Stomach (tissue), 8 donors: ENCODE measurements at regions not wholly inside any gene's neighbourhood (a gene's known extent, or its start where the extent isn't known, plus 50 kb on each side); places are given as distances from the start of the nearest gene placed in this dataset.

Source experiments
- DNase-seq, 2 donors: peaks; one replicate each; pipeline versions ENCODE4 v3.0.0 to v3.0.0-alpha.2; 2013 to 2019
- H3K27ac ChIP-seq, 5 donors: fragments of 200-600 bp in 4 of 5; sonication (generic) in 4 of 5; one replicate each; pipeline ENCODE4 v1.5.1; 2013 to 2019; ENCODE audit warnings: mild to moderate bottlenecking in 1 of 5, moderate library complexity in 1 of 5
- H3K27me3 ChIP-seq, 3 donors: fragments of 200-600 bp; sonication (generic); one replicate each; pipeline ENCODE4 v1.5.1; 2017 to 2019; ENCODE audit warnings: mixed run types in 1 of 3
- H3K36me3 ChIP-seq, 4 donors: fragments of 200-600 bp; sonication (generic); 1 replicate in 3 of 4; 2 replicates in 1 of 4; pipeline ENCODE4 v1.5.1; 2016 to 2019
- H3K4me1 ChIP-seq, 4 donors: fragments of 200-600 bp; sonication (generic); one replicate each; pipeline ENCODE4 v1.5.1; 2016 to 2019
- H3K4me3 ChIP-seq, 4 donors: fragments of 200-600 bp; sonication (generic) in 3 of 4; one replicate each; pipeline ENCODE4 v1.5.1; 2016 to 2019; ENCODE audit warnings: mild to moderate bottlenecking in 1 of 4
- H3K9me3 ChIP-seq, 4 donors: fragments of 200-600 bp; sonication (generic); one replicate each; pipeline ENCODE4 v1.5.1; 2016 to 2019
- CTCF ChIP-seq, 7 experiments: fragments of 450-650 bp in 4 of 7; fragments of 200-600 bp in 3 of 7; sonication (generic) in 3 of 7; IDR thresholded peaks; one replicate each; pipeline ENCODE4 v1.5.1; 2016 to 2019; ENCODE audit warnings: antibody characterized with exemption in 7 of 7, control low read depth in 2 of 7, mild to moderate bottlenecking in 1 of 7
- EP300 ChIP-seq: sonication (generic); formaldehyde crosslinking; IDR thresholded peaks from one replicate; pipeline ENCODE4 v1.6.1; 2017; ENCODE audit warnings: antibody characterized with exemption
- POLR2A ChIP-seq, 4 donors: fragments of 450-650 bp; IDR thresholded peaks; one replicate each; pipeline ENCODE4 v1.6.1; 2016; ENCODE audit warnings: antibody characterized with exemption in 4 of 4, control low read depth in 2 of 4, mild to moderate bottlenecking in 1 of 4, moderate library complexity in 1 of 4
- POLR2AphosphoS5 ChIP-seq, 3 donors: sonication (generic); formaldehyde crosslinking; IDR thresholded peaks; one replicate each; pipeline ENCODE4 v1.6.1; 2016; ENCODE audit warnings: antibody characterized with exemption in 3 of 3
- WGBS, 5 donors: extraction: QIAGEN DNeasy Blood & Tissue Kit in 3 of 5; methylation state at CpG; one replicate each; pipeline versions ENCODE4 v1.1.5 to v1.1.7; 2013 to 2018; 5-methylcytosine and 5-hydroxymethylcytosine counted together
- intact Hi-C: fragments of 100-400 bp; cut with DNase I; formaldehyde crosslinking; loops from one replicate; pipeline ENCODE4 v1.15.1; 2023; ENCODE audit warnings: low total_unique reads
- donor health status: healthy with polysubstance abuse.
- donor health status: Bipolar disorder and iron deficiency.
- donor health status: healthy.

DNA sequence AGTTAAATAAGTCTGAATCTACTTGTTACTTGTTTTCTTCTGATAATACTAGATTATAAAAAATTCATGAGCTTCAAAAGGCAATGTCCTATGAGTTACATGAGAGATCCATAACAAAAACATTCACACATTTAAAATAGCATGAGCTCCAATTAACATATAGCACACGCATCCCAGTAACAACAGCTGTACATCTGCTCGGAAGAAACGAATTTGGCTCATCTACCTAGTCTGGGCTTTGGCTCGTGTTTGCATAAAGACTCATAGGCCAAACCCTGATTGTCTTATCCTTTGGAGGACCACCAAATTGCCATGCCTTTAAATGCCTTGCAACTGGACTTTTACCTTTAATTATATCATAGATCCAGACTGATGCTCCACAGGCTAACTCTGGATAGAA is 259.7 kb upstream of the CHD6 start:
- H3K4me1 ChIP-seq = no peaks in the 10 kb centered on the region
- intact Hi-C loops = no loop called here
- 60 to 79% (median 76%) methylated on average over 4 of the region's 4 CpGs for WGBS, 5 donors
- no peaks in the 10 kb centered on the region for H3K9me3 ChIP-seq
- H3K27ac ChIP-seq = no peak overlapping the region
- TF ChIP-seq POLR2A (IDR thresholded peaks at IDR 0.05) (no peak), CTCF (IDR thresholded peaks at IDR 0.05) (no peak), EP300 (no peak), POLR2AphosphoS5 (IDR thresholded peaks at IDR 0.05) (no peak)
- no peak for DNase-seq
- H3K4me3 ChIP-seq = no peak overlapping the region
- no peaks in the 10 kb centered on the region for H3K27me3 ChIP-seq
- no peaks in the 10 kb centered on the region for H3K36me3 ChIP-seq

DNA sequence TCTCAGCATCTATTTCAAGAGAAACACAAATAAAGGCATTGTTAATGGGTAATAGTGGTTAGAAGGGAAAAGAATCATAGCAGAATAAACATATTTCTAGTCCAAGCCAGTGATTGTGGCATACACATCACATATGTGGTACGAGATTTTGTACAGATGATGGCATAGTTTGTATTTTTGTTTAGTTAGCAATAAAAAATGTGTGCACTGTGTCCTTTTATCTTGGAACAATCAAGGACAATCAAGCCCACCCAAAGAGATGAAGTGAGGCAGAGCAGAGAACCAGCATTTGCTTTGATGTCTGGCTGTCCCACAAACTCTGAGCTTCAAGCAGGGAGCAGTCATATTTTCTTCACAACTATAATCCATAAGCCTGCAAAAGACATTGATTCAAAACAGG is 256.5 kb upstream of the CHD6 start:
- no peak for TF ChIP-seq CTCF (IDR thresholded peaks at IDR 0.05)
- TF ChIP-seq POLR2A (IDR thresholded peaks at IDR 0.05) = no peak
- TF ChIP-seq POLR2AphosphoS5 (IDR thresholded peaks at IDR 0.05) = no peak
- TF ChIP-seq EP300 = no peak
- H3K36me3 ChIP-seq = no peaks in the 10 kb centered on the region
- no peak overlapping the region for H3K4me3 ChIP-seq
- no peaks in the 10 kb centered on the region for H3K4me1 ChIP-seq
- DNase-seq = no peak
- H3K9me3 ChIP-seq = peaks cover 0 to 6% (median 1%) of the 10 kb centered on the region in 4 donors
- 59 to 86% (median 65%) methylated on average over 1 of the region's 1 CpG for WGBS, 5 donors
- intact Hi-C loops = no loop called here
- no peak overlapping the region for H3K27ac ChIP-seq
- H3K27me3 ChIP-seq = no peaks in the 10 kb centered on the region

DNA sequence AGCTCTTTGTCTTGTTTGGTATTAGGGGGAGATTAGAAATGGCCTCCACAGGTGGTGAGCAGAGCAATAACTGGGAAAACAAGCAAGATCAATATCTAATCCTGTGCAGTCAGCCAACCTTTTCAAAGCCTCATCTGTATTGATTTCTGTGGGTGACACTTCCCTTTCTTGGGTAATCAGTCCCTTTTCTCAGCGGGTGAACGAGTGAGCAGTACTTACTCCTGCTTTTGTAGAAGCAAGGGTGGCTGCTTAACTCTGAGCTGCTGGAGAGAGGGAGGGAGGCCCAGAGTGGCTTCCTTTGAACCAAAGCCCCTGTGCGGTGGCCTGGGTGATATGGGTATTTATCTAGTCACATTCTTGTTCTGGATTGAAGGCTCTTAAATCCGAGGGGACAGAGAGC is 254.8 kb upstream of the CHD6 start:
- no peaks in the 10 kb centered on the region for H3K27me3 ChIP-seq
- no peak overlapping the region for H3K27ac ChIP-seq
- no peak for TF ChIP-seq EP300
- no peak for TF ChIP-seq CTCF (IDR thresholded peaks at IDR 0.05)
- no peak for TF ChIP-seq POLR2A (IDR thresholded peaks at IDR 0.05)
- no peak for TF ChIP-seq POLR2AphosphoS5 (IDR thresholded peaks at IDR 0.05)
- intact Hi-C loops = no loop called here
- no peak for DNase-seq
- 26 to 54% (median 36%) methylated on average over 4 of the region's 4 CpGs for WGBS, 5 donors
- no peak overlapping the region for H3K4me3 ChIP-seq
- H3K36me3 ChIP-seq = no peaks in the 10 kb centered on the region
- peaks cover 0 to 15% (median 8%) of the 10 kb centered on the region in 4 donors for H3K9me3 ChIP-seq
- no peaks in the 10 kb centered on the region for H3K4me1 ChIP-seq

DNA sequence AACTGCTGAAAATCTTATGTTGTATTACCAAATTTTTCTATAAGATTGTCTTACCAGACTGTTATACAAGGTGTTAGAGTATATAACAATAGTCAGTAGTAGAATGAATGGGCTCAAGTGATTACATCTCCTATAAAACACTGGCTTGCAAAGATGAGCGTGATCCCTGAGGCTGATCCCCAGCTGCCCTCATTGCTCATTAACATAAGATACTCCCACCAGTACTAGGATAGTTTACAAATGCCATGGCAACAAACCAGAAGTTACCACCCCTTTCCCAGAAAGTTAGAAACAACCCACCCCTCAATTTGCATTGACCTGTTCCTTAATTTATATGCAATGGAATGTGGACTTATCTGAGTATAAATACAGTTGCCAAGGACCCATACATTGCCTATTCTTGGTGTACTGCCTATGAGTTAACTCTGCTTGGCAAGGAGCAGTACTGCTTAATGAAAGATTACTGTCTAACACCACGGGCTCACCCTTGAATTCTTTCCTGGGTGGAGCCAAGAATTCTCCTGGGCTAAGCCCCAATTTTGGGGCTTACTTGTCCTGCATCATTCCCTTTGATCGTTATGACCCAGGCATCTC is 252.8 kb upstream of the CHD6 start:
- Histone ChIP-seq H3K27me3 (no peaks in the 10 kb centered on the region), H3K4me1 (no peaks in the 10 kb centered on the region), H3K9me3 (peaks cover 0 to 20% (median 13%) of the 10 kb centered on the region in 4 donors), H3K27ac (no peak overlapping the region), H3K36me3 (no peaks in the 10 kb centered on the region), H3K4me3 (no peak overlapping the region)
- intact Hi-C loops = no loop called here
- no peak for TF ChIP-seq CTCF (IDR thresholded peaks at IDR 0.05)
- no peak for TF ChIP-seq POLR2AphosphoS5 (IDR thresholded peaks at IDR 0.05)
- no peak for TF ChIP-seq EP300
- TF ChIP-seq POLR2A (IDR thresholded peaks at IDR 0.05) = no peak
- 57 to 67% (median 61%) methylated on average over 3 of the region's 3 CpGs for WGBS, 5 donors
- DNase-seq = no peak
